HUES48 (cell line): ENCODE measurements at regions not wholly inside any gene's neighbourhood (a gene's known extent, or its start where the extent isn't known, plus 50 kb on each side); places are given as distances from the start of the nearest gene placed in this dataset.

Experiments used
- H3K27ac ChIP-seq: one replicate; pipeline ENCODE4 v1.7.0; 2013; ENCODE audit warnings: low read depth, low read length, inconsistent platforms
- H3K27me3 ChIP-seq: 2 replicates; pipeline ENCODE4 v1.6.1; 2013; ENCODE audit warnings: mild to moderate bottlenecking, low read length; ENCODE audit not compliant: control insufficient read depth, insufficient read depth
- H3K36me3 ChIP-seq: 2 replicates; pipeline ENCODE4 v1.6.1; 2013; ENCODE audit warnings: low read length; ENCODE audit not compliant: control insufficient read depth, insufficient read depth
- H3K4me1 ChIP-seq: 2 replicates; pipeline ENCODE4 v1.6.1; 2013; ENCODE audit warnings: mild to moderate bottlenecking, low read length; ENCODE audit not compliant: control insufficient read depth, insufficient read depth
- H3K4me3 ChIP-seq: 2 replicates; pipeline ENCODE4 v1.5.1; 2013; ENCODE audit warnings: mild to moderate bottlenecking, low read depth, low read length
- H3K9ac ChIP-seq: 2 replicates; pipeline ENCODE4 v1.6.1; 2013; ENCODE audit warnings: mild to moderate bottlenecking, low read depth, low read length, moderate library complexity
- H3K9me3 ChIP-seq: 2 replicates; pipeline ENCODE4 v1.6.1; 2013; ENCODE audit warnings: low read length; ENCODE audit not compliant: control insufficient read depth, insufficient read depth

GRCh38 chr9:26170190-26170589 is 491.9 kb upstream of the TUSC1 start:
- Histone ChIP-seq H3K27ac (no peak overlapping the region), H3K27me3 (no peaks in the 10 kb centered on the region), H3K9ac (no peak overlapping the region), H3K9me3 (no peaks in the 10 kb centered on the region), H3K36me3 (no peaks in the 10 kb centered on the region), H3K4me1 (peaks cover 20% of the 10 kb centered on the region), H3K4me3 (no peak overlapping the region)

- Histone ChIP-seq H3K4me1 (peaks cover 20% of the 10 kb centered on the region), H3K36me3 (no peaks in the 10 kb centered on the region), H3K4me3 (no peak overlapping the region), H3K9me3 (no peaks in the 10 kb centered on the region), H3K9ac (no peak overlapping the region), H3K27ac (no peak overlapping the region), H3K27me3 (no peaks in the 10 kb centered on the region)
Measured at GRCh38 chr9:26169708-26170107, 491.5 kb upstream of the TUSC1 start.

GRCh38 chr9:26166537-26166936 is 488.3 kb upstream of the TUSC1 start:
- Histone ChIP-seq H3K27me3 (no peaks in the 10 kb centered on the region), H3K9me3 (no peaks in the 10 kb centered on the region), H3K36me3 (no peaks in the 10 kb centered on the region), H3K27ac (no peak overlapping the region), H3K4me3 (no peak overlapping the region), H3K4me1 (peaks cover 13% of the 10 kb centered on the region), H3K9ac (no peak overlapping the region)

GRCh38 chr9:26165426-26165825 is 487.2 kb upstream of the TUSC1 start:
- Histone ChIP-seq H3K4me1 (peaks cover 8% of the 10 kb centered on the region; the same call in 1 of the 2 replicates), H3K4me3 (no peak overlapping the region), H3K9me3 (no peaks in the 10 kb centered on the region), H3K36me3 (no peaks in the 10 kb centered on the region), H3K27me3 (no peaks in the 10 kb centered on the region), H3K9ac (no peak overlapping the region), H3K27ac (no peak overlapping the region)

GRCh38 chr9:26163931-26164330 is 485.7 kb upstream of the TUSC1 start:
- H3K9ac ChIP-seq, result no peak overlapping the region
- H3K27me3 ChIP-seq, result no peaks in the 10 kb centered on the region
- H3K9me3 ChIP-seq, result no peaks in the 10 kb centered on the region
- H3K27ac ChIP-seq, result no peak overlapping the region
- no peaks in the 10 kb centered on the region for H3K36me3 ChIP-seq
- no peak overlapping the region for H3K4me3 ChIP-seq
- no peaks in the 10 kb centered on the region for H3K4me1 ChIP-seq

- no peak overlapping the region for H3K4me3 ChIP-seq
- no peaks in the 10 kb centered on the region for H3K9me3 ChIP-seq
- no peaks in the 10 kb centered on the region for H3K27me3 ChIP-seq
- H3K9ac ChIP-seq, result no peak overlapping the region
- no peak overlapping the region for H3K27ac ChIP-seq
- H3K4me1 ChIP-seq, result no peaks in the 10 kb centered on the region
- no peaks in the 10 kb centered on the region for H3K36me3 ChIP-seq
Measured at GRCh38 chr9:26159575-26160392, 481.5 kb upstream of the TUSC1 start.

GRCh38 chr9:26158631-26159150 is 480.4 kb upstream of the TUSC1 start:
- no peaks in the 10 kb centered on the region for H3K9me3 ChIP-seq
- H3K27me3 ChIP-seq, result no peaks in the 10 kb centered on the region
- H3K4me3 ChIP-seq, result no peak overlapping the region
- no peak overlapping the region for H3K27ac ChIP-seq
- no peak overlapping the region for H3K9ac ChIP-seq
- H3K36me3 ChIP-seq, result no peaks in the 10 kb centered on the region
- H3K4me1 ChIP-seq, result peaks cover 4% of the 10 kb centered on the region; the same call in 1 of the 2 replicates

GRCh38 chr9:26157411-26157810 is 479.2 kb upstream of the TUSC1 start:
- H3K4me1 ChIP-seq, result peaks cover 16% of the 10 kb centered on the region
- H3K36me3 ChIP-seq, result no peaks in the 10 kb centered on the region
- H3K4me3 ChIP-seq, result no peak overlapping the region
- no peaks in the 10 kb centered on the region for H3K9me3 ChIP-seq
- no peak overlapping the region for H3K9ac ChIP-seq
- no peak overlapping the region for H3K27ac ChIP-seq
- H3K27me3 ChIP-seq, result no peaks in the 10 kb centered on the region

GRCh38 chr9:26152350-26152749 is 474.1 kb upstream of the TUSC1 start:
- Histone ChIP-seq H3K9ac (no peak overlapping the region), H3K36me3 (no peaks in the 10 kb centered on the region), H3K27me3 (no peaks in the 10 kb centered on the region), H3K27ac (peak overlapping the region; percentile 57), H3K4me3 (no peak overlapping the region), H3K4me1 (peaks cover 28% of the 10 kb centered on the region), H3K9me3 (no peaks in the 10 kb centered on the region)

GRCh38 chr9:26148128-26148527 is 469.9 kb upstream of the TUSC1 start:
- Histone ChIP-seq H3K27ac (no peak overlapping the region), H3K36me3 (no peaks in the 10 kb centered on the region), H3K9ac (no peak overlapping the region), H3K27me3 (no peaks in the 10 kb centered on the region), H3K9me3 (no peaks in the 10 kb centered on the region), H3K4me1 (peaks cover 19% of the 10 kb centered on the region), H3K4me3 (no peak overlapping the region)

GRCh38 chr9:26145938-26146337 is 467.7 kb upstream of the TUSC1 start:
- H3K36me3 ChIP-seq, result no peaks in the 10 kb centered on the region
- H3K9me3 ChIP-seq, result no peaks in the 10 kb centered on the region
- no peaks in the 10 kb centered on the region for H3K4me1 ChIP-seq
- no peaks in the 10 kb centered on the region for H3K27me3 ChIP-seq
- no peak overlapping the region for H3K27ac ChIP-seq
- H3K9ac ChIP-seq, result no peak overlapping the region
- H3K4me3 ChIP-seq, result no peak overlapping the region
